A549 (cell line): ENCODE measurements at regions not wholly inside any gene's neighbourhood (a gene's known extent, or its start where the extent isn't known, plus 50 kb on each side); places are given as distances from the start of the nearest gene placed in this dataset.

ENCODE experiments used
- ATAC-seq, 2 experiments: fragments of 200-7000 bp in 1 of 2; fragments of >200 bp in 1 of 2; cut with Nextera tagmentation in 1 of 2; cut with Tn5 transposase in 1 of 2; 3 replicates each; pipeline versions ENCODE4 v1.8.0 to v1.9.1; 2018 to 2020; ENCODE audit warnings: mild to moderate bottlenecking in 1 of 2, moderate library complexity in 1 of 2
- CTCF ChIA-PET: fragments of 300-600 bp; sonication (Branson Sonifier 250); formaldehyde crosslinking; extraction: SDS; loops from one replicate; lab custom pipeline; 2021; ENCODE audit warnings: antibody characterized with exemption, inconsistent platforms; lab: Yijun Ruan, JAX
- POLR2A ChIA-PET: fragments of 350-600 bp; formaldehyde crosslinking; extraction: SDS; loops from one replicate; lab custom pipeline; 2021; ENCODE audit warnings: antibody characterized with exemption, inconsistent platforms; lab: Yijun Ruan, JAX
- DNase-seq, 2 experiments: peaks; one replicate each; pipeline versions ENCODE4 v3.0.0 to v3.0.0-alpha.2; 2011 to 2016; ENCODE audit warnings: low read depth in 1 of 2, low spot score in 1 of 2
- FAIRE-seq: peaks from 2 replicates; lab custom pipeline; 2011; peaks lifted over from hg19 to GRCh38; lab: Jason Lieb, UNC
- H3K27ac ChIP-seq, 2 experiments: fragments of >200 bp; sonication (Bioruptor Twin); formaldehyde crosslinking; 3 replicates each; pipeline ENCODE4 v1.5.1; 2016 to 2017
- H3K4me1 ChIP-seq: fragments of >200 bp; sonication (Bioruptor Twin); formaldehyde crosslinking; 3 replicates; pipeline ENCODE4 v1.6.1; 2016
- H3K4me2 ChIP-seq: fragments of >200 bp; sonication (Bioruptor Twin); formaldehyde crosslinking; 3 replicates; pipeline ENCODE4 v1.6.1; 2016
- H3K4me3 ChIP-seq: fragments of >200 bp; sonication (Bioruptor Twin); formaldehyde crosslinking; 3 replicates; pipeline ENCODE4 v1.5.1; 2016
- H3K9me3 ChIP-seq: fragments of >200 bp; sonication (Bioruptor Twin); formaldehyde crosslinking; 3 replicates; pipeline ENCODE4 v1.6.1; 2016
- BCL3 ChIP-seq: fragments of >200 bp; sonication (Bioruptor Twin); formaldehyde crosslinking; IDR thresholded peaks from 3 replicates; pipeline ENCODE4 v1.6.1; 2016
- BHLHE40 ChIP-seq: IDR thresholded peaks from 2 replicates; pipeline ENCODE4 v1.6.1; 2012; ENCODE audit warnings: low read depth, low read length, inconsistent platforms
- CHD2 ChIP-seq: fragments of 150-350 bp; IDR thresholded peaks from 2 replicates; pipeline ENCODE4 v1.6.1; 2014; ENCODE audit warnings: low read length; ENCODE audit not compliant: partially characterized antibody
- CHD4 ChIP-seq: fragments of 200-600 bp; sonication (generic); IDR thresholded peaks from 2 replicates; pipeline ENCODE4 v1.6.1; 2016; ENCODE audit warnings: antibody characterized with exemption, mild to moderate bottlenecking, borderline replicate concordance
- CTCF ChIP-seq: fragments of >200 bp; sonication (Bioruptor Twin); formaldehyde crosslinking; IDR thresholded peaks from 3 replicates; pipeline ENCODE4 v1.5.1; 2016
- E2F6 ChIP-seq: IDR thresholded peaks from 2 replicates; pipeline ENCODE4 v1.6.1; 2012; ENCODE audit warnings: low read depth, borderline replicate concordance
- EP300 ChIP-seq, 2 experiments: fragments of >200 bp; sonication (Bioruptor Twin); formaldehyde crosslinking; IDR thresholded peaks; 2 replicates in 1 of 2; 3 replicates in 1 of 2; pipeline ENCODE4 v1.6.1; 2016 to 2017
- FOSL2 ChIP-seq, 2 experiments: fragments of 450-650 bp in 1 of 2; fragments of >200 bp in 1 of 2; sonication (Bioruptor Twin) in 1 of 2; formaldehyde crosslinking; IDR thresholded peaks; 2 replicates each; pipeline versions ENCODE4 v1.5.0 to v1.6.1; 2016 to 2020; ENCODE audit warnings: mild to moderate bottlenecking in 1 of 2, moderate library complexity in 1 of 2
- HEYL ChIP-seq: fragments of 250-450 bp; sonication (Bioruptor Pico); IDR thresholded peaks from 2 replicates; pipeline ENCODE4 v1.8.0; 2021; ENCODE audit warnings: mild to moderate bottlenecking, moderate library complexity
- HMGXB4 ChIP-seq: fragments of 250-450 bp; sonication (Bioruptor Pico); IDR thresholded peaks from 2 replicates; pipeline ENCODE4 v1.5.0; 2021; ENCODE audit warnings: mild to moderate bottlenecking, moderate library complexity, borderline replicate concordance
- HOXA7 ChIP-seq: fragments of 250-450 bp; sonication (Bioruptor Pico); IDR thresholded peaks from 2 replicates; pipeline ENCODE4 v1.5.0; 2020; ENCODE audit warnings: mild to moderate bottlenecking, moderate library complexity
- HOXB13 ChIP-seq: fragments of 250-450 bp; sonication (Bioruptor Pico); IDR thresholded peaks from 2 replicates; pipeline ENCODE4 v1.5.0; 2020; ENCODE audit warnings: low read depth, mild to moderate bottlenecking, moderate library complexity
- HOXB5 ChIP-seq: fragments of 250-450 bp; sonication (Bioruptor Pico); IDR thresholded peaks from 2 replicates; pipeline ENCODE4 v1.5.0; 2020; ENCODE audit warnings: mild to moderate bottlenecking, moderate library complexity
- KDM1A ChIP-seq: fragments of 200-600 bp; sonication (generic); IDR thresholded peaks from 2 replicates; pipeline ENCODE4 v1.6.1; 2016; ENCODE audit warnings: low read depth, mild to moderate bottlenecking
- MAZ ChIP-seq: fragments of 150-350 bp; IDR thresholded peaks from 2 replicates; pipeline ENCODE4 v1.6.1; 2014; ENCODE audit warnings: antibody characterized with exemption, low read depth, low read length, borderline replicate concordance
- MYC ChIP-seq: IDR thresholded peaks from 2 replicates; pipeline ENCODE4 v1.6.1; 2012; ENCODE audit warnings: mild to moderate bottlenecking, inconsistent platforms, low read length, improper control_type of control experiment, borderline replicate concordance
- PBX3 ChIP-seq: IDR thresholded peaks from 2 replicates; pipeline ENCODE4 v1.6.1; 2012
- PHF8 ChIP-seq: fragments of 200-600 bp; sonication (generic); IDR thresholded peaks from 2 replicates; pipeline ENCODE4 v1.6.1; 2016; ENCODE audit warnings: low read depth, mild to moderate bottlenecking, antibody characterized with exemption, moderate library complexity, borderline replicate concordance
- POLR2A ChIP-seq: IDR thresholded peaks from 2 replicates; pipeline ENCODE4 v1.6.1; 2012; ENCODE audit warnings: mild to moderate bottlenecking, low read length
- POLR2AphosphoS2 ChIP-seq: conservative IDR thresholded peaks from 2 replicates; pipeline ENCODE4 v1.6.1; 2012; ENCODE audit warnings: low read length, improper control_type of control experiment, inconsistent platforms
- RAD21 ChIP-seq, 2 experiments: fragments of >200 bp in 1 of 2; sonication (Bioruptor Twin) in 1 of 2; formaldehyde crosslinking in 1 of 2; IDR thresholded peaks in 1 of 2; conservative IDR thresholded peaks in 1 of 2; 2 replicates in 1 of 2; 3 replicates in 1 of 2; pipeline ENCODE4 v1.6.1; 2012 to 2018; ENCODE audit warnings: inconsistent platforms in 1 of 2
- REST ChIP-seq: fragments of 200-600 bp; sonication (generic); IDR thresholded peaks from 2 replicates; pipeline ENCODE4 v1.6.1; 2016; ENCODE audit warnings: antibody characterized with exemption, mild to moderate bottlenecking, moderate library complexity
- SREBF2 ChIP-seq: fragments of 450-650 bp; IDR thresholded peaks from 2 replicates; pipeline ENCODE4 v1.6.1; 2014; ENCODE audit warnings: mild to moderate bottlenecking, moderate library complexity
- ZFP36 ChIP-seq: fragments of 450-650 bp; IDR thresholded peaks from 2 replicates; pipeline ENCODE4 v1.6.1; 2014; ENCODE audit warnings: borderline replicate concordance; ENCODE audit not compliant: partially characterized antibody
- ZNF302 ChIP-seq: fragments of 250-450 bp; sonication (Bioruptor Pico); IDR thresholded peaks from 2 replicates; pipeline ENCODE4 v1.9.0; 2021; ENCODE audit warnings: inconsistent platforms, mild to moderate bottlenecking, moderate library complexity
- ZSCAN20 ChIP-seq: fragments of 250-450 bp; sonication (Bioruptor Pico); IDR thresholded peaks from 2 replicates; pipeline ENCODE4 v1.8.0; 2022; ENCODE audit warnings: mild to moderate bottlenecking, moderate library complexity
- WGBS: methylation state at CpG from one replicate; pipeline ENCODE4 v1.1.6; 2017; ENCODE audit errors: missing lambda C conversion rate; 5-methylcytosine and 5-hydroxymethylcytosine counted together

- POLR2A ChIA-PET, result no interaction called here
- Histone ChIP-seq H3K4me3 (no peak overlapping the region), H3K4me1 (peaks cover 21% of the 10 kb centered on the region), H3K9me3 (no peaks in the 10 kb centered on the region)
- DNase-seq, result no peak
- TF ChIP-seq HOXA7 (no peak), HEYL (CRISPR knock-in tag) (no peak), EP300 (IDR thresholded peaks at IDR 0.05) (no peak), MAZ (no peak), BHLHE40 (no peak), CHD4 (no peak), RAD21 (conservative IDR thresholded peaks at IDR 0.05 in 1 of 2, IDR thresholded peaks at IDR 0.05 in 1 of 2) (no peak), ZNF302 (no peak), HMGXB4 (no peak), MYC (no peak), CHD2 (no peak), PHF8 (no peak), BCL3 (no peak), PBX3 (no peak), HOXB13 (no peak), CTCF (no peak), SREBF2 (no peak), POLR2A (no peak), E2F6 (no peak)
- TF ChIP-seq, all 56 proteins: peak for 0
- no peak overlapping the region for H3K27ac ChIP-seq
- ATAC-seq, result no peak
- FAIRE-seq, result no peak
- H3K4me2 ChIP-seq, result no peak overlapping the region
- CTCF ChIA-PET, result interaction anchor here (2.3 kb wide), 1 partner anchor 11 kb away, joined by 6 read pairs; no protein-coding TSS in a partner anchor
Observed at GRCh38 chr1:186569856-186570255, 108.9 kb upstream of the PDC start.

- Histone ChIP-seq H3K9me3 (no peaks in the 10 kb centered on the region), H3K27ac (no peak overlapping the region), H3K4me3 (no peak overlapping the region), H3K4me2 (0 out of 3 replicates have a peak overlapping the region, but pooled peaks have one; percentile 5), H3K4me1 (peaks cover 19% of the 10 kb centered on the region)
- ChIA-PET POLR2A (no interaction called here), CTCF (interaction anchor here (0.6 kb wide), 1 partner anchor 33 kb away, joined by 4 read pairs; no protein-coding TSS in a partner anchor)
- FAIRE-seq (no peak), ATAC-seq (no peak), DNase-seq (no peak)
- WGBS, result 50% methylated on average over 2 of the region's 2 CpGs
- TF ChIP-seq BCL3, result no peak
- no peak for TF ChIP-seq CHD4
- no peak for TF ChIP-seq ZFP36
- TF ChIP-seq ZSCAN20, result no peak
- TF ChIP-seq SREBF2, result no peak
- no peak for TF ChIP-seq REST
- TF ChIP-seq HOXB5 (CRISPR knock-in tag), result no peak
- no peak for TF ChIP-seq POLR2AphosphoS2
- no peak for TF ChIP-seq FOSL2 (IDR thresholded peaks at IDR 0.05)
- TF ChIP-seq FOSL2 (CRISPR knock-in tag; IDR thresholded peaks at IDR 0.05), result no peak
- no peak for TF ChIP-seq KDM1A
- TF ChIP-seq BHLHE40, result no peak
Observed at GRCh38 chr1:186568221-186568620, 107.3 kb upstream of the PDC start.
